CD14-positive monocyte (primary cell): ENCODE measurements at regions not wholly inside any gene's neighbourhood (a gene's known extent, or its start where the extent isn't known, plus 50 kb on each side); places are given as distances from the start of the nearest gene placed in this dataset.

Experiments
- DNase-seq, 3 donors: peaks; one replicate each; pipeline ENCODE4 v3.0.0-alpha.2; 2011 to 2022
- H2AFZ ChIP-seq: 2 replicates; pipeline ENCODE4 v1.6.0; 2012; ENCODE audit warnings: mild to moderate bottlenecking, low read depth, low read length, inconsistent platforms; ENCODE audit not compliant: insufficient read depth, poor library complexity, severe bottlenecking
- H3K27ac ChIP-seq, 2 donors: 1 replicate in 1 of 2; 2 replicates in 1 of 2; pipeline ENCODE4 v1.5.1; 2012 to 2013; ENCODE audit warnings: low read length in 2 of 2, control low read depth in 1 of 2, inconsistent platforms in 1 of 2, low read depth in 1 of 2, mild to moderate bottlenecking in 1 of 2
- H3K27me3 ChIP-seq, 2 donors: one replicate each; pipeline versions ENCODE4 v1.6.0 to v1.6.1; 2011 to 2013; ENCODE audit warnings: low read length in 2 of 2; ENCODE audit not compliant: control insufficient read depth in 2 of 2, insufficient read depth in 2 of 2
- H3K36me3 ChIP-seq, 2 donors: replicated peaks in 1 of 2; 1 replicate in 1 of 2; 2 replicates in 1 of 2; pipeline versions ENCODE4 v1.5.1 to v1.6.1; 2012 to 2013; ENCODE audit warnings: low read length in 2 of 2, control low read depth in 1 of 2, inconsistent platforms in 1 of 2, mild to moderate bottlenecking in 1 of 2; ENCODE audit not compliant: insufficient read depth in 2 of 2, control insufficient read depth in 1 of 2
- H3K4me1 ChIP-seq, 2 donors: 1 replicate in 1 of 2; 2 replicates in 1 of 2; pipeline versions ENCODE4 v1.5.1 to v1.6.1; 2012 to 2013; ENCODE audit warnings: low read length in 2 of 2, control low read depth in 1 of 2, inconsistent platforms in 1 of 2, mild to moderate bottlenecking in 1 of 2, moderate library complexity in 1 of 2; ENCODE audit not compliant: insufficient read depth in 2 of 2, control insufficient read depth in 1 of 2
- H3K4me2 ChIP-seq: replicated peaks from 2 replicates; pipeline ENCODE3; 2012; ENCODE audit warnings: low read length, moderate library complexity, mild to moderate bottlenecking; ENCODE audit not compliant: poor library complexity, severe bottlenecking; ENCODE audit errors: extremely low read depth
- H3K4me3 ChIP-seq, 3 experiments: fragments of 200-600 bp in 1 of 3; sonication (generic) in 1 of 3; replicated peaks in 1 of 3; 1 replicate in 2 of 3; 2 replicates in 1 of 3; pipeline ENCODE4 v1.5.1; 2011 to 2013; ENCODE audit warnings: low read length in 3 of 3, mild to moderate bottlenecking in 3 of 3, control low read depth in 2 of 3, low read depth in 2 of 3, inconsistent platforms in 1 of 3, moderate library complexity in 1 of 3
- H3K79me2 ChIP-seq: 2 replicates; pipeline ENCODE4 v1.6.0; 2012; ENCODE audit warnings: mild to moderate bottlenecking, control low read depth, inconsistent platforms, low read length, moderate library complexity; ENCODE audit not compliant: insufficient read depth
- H3K9ac ChIP-seq: 2 replicates; pipeline ENCODE4 v1.6.0; 2017; ENCODE audit warnings: low read length, mild to moderate bottlenecking; ENCODE audit not compliant: insufficient read depth, poor library complexity, severe bottlenecking
- H3K9me3 ChIP-seq, 2 donors: replicated peaks in 1 of 2; 1 replicate in 1 of 2; 2 replicates in 1 of 2; pipeline versions ENCODE4 v1.5.1 to v1.6.1; 2012 to 2013; ENCODE audit warnings: low read length in 2 of 2, control low read depth in 1 of 2; ENCODE audit not compliant: control insufficient read depth in 1 of 2, insufficient read depth in 1 of 2
- H4K20me1 ChIP-seq: 2 replicates; pipeline ENCODE4 v1.6.0; 2012; ENCODE audit warnings: mild to moderate bottlenecking, low read length, control low read depth, moderate library complexity; ENCODE audit not compliant: insufficient read depth
- H3K27ac Mint-ChIP-seq, 7 donors: one replicate each; pipeline ENCODE4 v1.8.0; 2020; ENCODE audit warnings: mild to moderate bottlenecking in 7 of 7, mixed read lengths in 7 of 7, moderate library complexity in 6 of 7, inconsistent platforms in 2 of 7
- H3K27me3 Mint-ChIP-seq, 3 donors: one replicate each; pipeline ENCODE4 v1.8.0; 2021 to 2022; ENCODE audit warnings: low read depth in 3 of 3, mild to moderate bottlenecking in 3 of 3, mixed read lengths in 3 of 3, moderate library complexity in 3 of 3, inconsistent platforms in 1 of 3
- H3K36me3 Mint-ChIP-seq, 2 donors: one replicate each; pipeline ENCODE4 v1.8.0; 2020; ENCODE audit warnings: mixed read lengths in 2 of 2, inconsistent platforms in 1 of 2, mild to moderate bottlenecking in 1 of 2
- H3K4me1 Mint-ChIP-seq: one replicate; pipeline ENCODE4 v1.8.0; 2020; ENCODE audit warnings: mild to moderate bottlenecking, mixed read lengths
- H3K4me3 Mint-ChIP-seq, 2 donors: one replicate each; pipeline ENCODE4 v1.8.0; 2020; ENCODE audit warnings: mild to moderate bottlenecking in 2 of 2, mixed read lengths in 2 of 2, moderate library complexity in 1 of 2
- H3K9me3 Mint-ChIP-seq, 7 donors: one replicate each; pipeline ENCODE4 v1.8.0; 2020 to 2022; ENCODE audit warnings: mixed read lengths in 7 of 7, mild to moderate bottlenecking in 6 of 7, moderate library complexity in 6 of 7, inconsistent platforms in 2 of 7
- WGBS: methylation state at CpG from one replicate; pipeline ENCODE4 v1.1.5; 2013; ENCODE audit warnings: missing lambda C conversion rate; ENCODE audit not compliant: insufficient coverage; 5-methylcytosine and 5-hydroxymethylcytosine counted together
- intact Hi-C, 2 donors: fragments of 100-400 bp; cut with micrococcal nuclease; formaldehyde crosslinking; loops; one replicate each; pipeline versions ENCODE4 v1.15.0 to v1.15.1; 2023
- TF ChIP-seq, protein P1 (sequence below): fragments of 200-600 bp; IDR thresholded peaks from one replicate; pipeline ENCODE4 v1.8.0; 2022; ENCODE audit warnings: antibody characterized with exemption, mild to moderate bottlenecking

DNA sequence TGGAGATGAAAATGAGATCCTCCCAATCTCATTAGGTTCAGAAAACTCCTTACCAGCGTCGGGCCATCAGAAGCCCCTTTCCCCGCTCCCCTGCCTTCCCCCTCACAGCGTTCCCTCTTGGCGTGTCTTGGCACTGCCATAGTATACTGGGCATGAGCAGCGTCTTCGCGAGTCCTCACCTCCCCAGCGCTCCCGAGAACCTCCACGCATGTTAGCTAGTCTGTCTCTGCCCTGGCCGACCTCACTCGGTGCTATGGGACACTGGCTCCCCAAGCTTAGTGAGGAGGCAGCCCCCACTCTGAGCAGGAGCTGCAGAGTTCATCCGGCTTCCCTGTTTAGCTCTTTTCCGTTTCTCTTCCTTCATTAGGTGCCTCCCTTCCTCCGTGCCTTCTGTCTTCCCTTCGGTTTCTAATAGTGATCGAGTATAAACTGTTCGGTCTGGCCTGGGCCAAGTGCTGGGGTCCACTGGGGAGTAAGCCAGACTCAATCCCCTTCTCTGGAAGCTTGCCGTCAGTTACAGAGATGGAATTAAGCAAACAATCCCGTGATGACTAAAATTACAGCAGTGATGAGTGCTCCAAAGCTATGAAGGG lies 63.8 kb upstream of the OPCML start:
- Histone ChIP-seq H3K9ac (no peak overlapping the region), H3K4me3 (no peak overlapping the region), H3K9me3 (peaks cover 0 to 8% of the 10 kb centered on the region in 2 donors), H2AFZ (no peak overlapping the region), H4K20me1 (no peaks in the 10 kb centered on the region), H3K36me3 (no peaks in the 10 kb centered on the region), H3K4me1 (no peaks in the 10 kb centered on the region), H3K27me3 (no peaks in the 10 kb centered on the region), H3K27ac (no peak overlapping the region), H3K79me2 (no peaks in the 10 kb centered on the region), H3K4me2 (no peak overlapping the region)
- TF ChIP-seq, protein P1, sequence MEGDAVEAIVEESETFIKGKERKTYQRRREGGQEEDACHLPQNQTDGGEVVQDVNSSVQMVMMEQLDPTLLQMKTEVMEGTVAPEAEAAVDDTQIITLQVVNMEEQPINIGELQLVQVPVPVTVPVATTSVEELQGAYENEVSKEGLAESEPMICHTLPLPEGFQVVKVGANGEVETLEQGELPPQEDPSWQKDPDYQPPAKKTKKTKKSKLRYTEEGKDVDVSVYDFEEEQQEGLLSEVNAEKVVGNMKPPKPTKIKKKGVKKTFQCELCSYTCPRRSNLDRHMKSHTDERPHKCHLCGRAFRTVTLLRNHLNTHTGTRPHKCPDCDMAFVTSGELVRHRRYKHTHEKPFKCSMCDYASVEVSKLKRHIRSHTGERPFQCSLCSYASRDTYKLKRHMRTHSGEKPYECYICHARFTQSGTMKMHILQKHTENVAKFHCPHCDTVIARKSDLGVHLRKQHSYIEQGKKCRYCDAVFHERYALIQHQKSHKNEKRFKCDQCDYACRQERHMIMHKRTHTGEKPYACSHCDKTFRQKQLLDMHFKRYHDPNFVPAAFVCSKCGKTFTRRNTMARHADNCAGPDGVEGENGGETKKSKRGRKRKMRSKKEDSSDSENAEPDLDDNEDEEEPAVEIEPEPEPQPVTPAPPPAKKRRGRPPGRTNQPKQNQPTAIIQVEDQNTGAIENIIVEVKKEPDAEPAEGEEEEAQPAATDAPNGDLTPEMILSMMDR: no peak
- DNase-seq: no peak
- H3K27ac Mint-ChIP-seq: no peak overlapping the region
- peaks cover 0 to 1% (median 0%) of the 10 kb centered on the region in 3 donors for H3K27me3 Mint-ChIP-seq
- intact Hi-C loops: no loop called here
- peaks cover 2 to 12% (median 4%) of the 10 kb centered on the region in 7 donors for H3K9me3 Mint-ChIP-seq
- no peaks in the 10 kb centered on the region for H3K36me3 Mint-ChIP-seq
- no peaks in the 10 kb centered on the region for H3K4me1 Mint-ChIP-seq
- no peak overlapping the region for H3K4me3 Mint-ChIP-seq
- 98% methylated on average over 21 of the region's 21 CpGs for WGBS

DNA sequence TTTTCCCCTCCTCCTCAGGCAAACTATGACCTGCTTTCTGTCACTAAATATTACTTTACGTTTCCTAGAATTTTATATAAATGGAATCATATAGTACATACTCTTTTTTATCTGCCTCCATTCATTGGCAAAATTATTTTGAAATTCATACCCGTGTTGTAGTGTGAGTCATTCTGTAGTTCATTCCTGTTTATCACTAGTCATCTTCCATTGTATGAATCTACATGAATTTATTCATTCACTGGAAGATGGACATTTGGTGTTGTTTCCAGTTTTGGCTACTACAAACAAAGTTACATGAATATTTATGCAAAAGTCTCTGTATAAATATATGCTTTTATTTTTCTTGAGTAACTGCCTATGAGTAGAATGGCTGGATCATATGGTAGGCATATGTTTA lies 60.7 kb upstream of the OPCML start:
- no peak for DNase-seq
- Histone ChIP-seq H3K9ac (no peak overlapping the region), H3K79me2 (no peaks in the 10 kb centered on the region), H3K4me3 (no peak overlapping the region), H4K20me1 (no peaks in the 10 kb centered on the region), H2AFZ (no peak overlapping the region), H3K36me3 (no peaks in the 10 kb centered on the region), H3K27me3 (no peaks in the 10 kb centered on the region), H3K4me2 (no peak overlapping the region), H3K27ac (no peak overlapping the region), H3K9me3 (peaks cover 0 to 8% of the 10 kb centered on the region in 2 donors), H3K4me1 (no peaks in the 10 kb centered on the region)
- H3K27me3 Mint-ChIP-seq: peaks cover 0 to 1% (median 0%) of the 10 kb centered on the region in 3 donors
- no peaks in the 10 kb centered on the region for H3K36me3 Mint-ChIP-seq
- no peak overlapping the region for H3K4me3 Mint-ChIP-seq
- intact Hi-C loops: no loop called here
- WGBS: no CpG with 5 or more reads among the region's 2 CpGs
- H3K27ac Mint-ChIP-seq: no peak overlapping the region
- no peaks in the 10 kb centered on the region for H3K4me1 Mint-ChIP-seq
- peaks cover 2 to 8% (median 6%) of the 10 kb centered on the region in 7 donors for H3K9me3 Mint-ChIP-seq
- TF ChIP-seq, protein P1: no peak
